ENCODE measurements at regions not wholly inside any gene's neighbourhood (a gene's known extent, or its start where the extent isn't known, plus 50 kb on each side); places are given as distances from the start of the nearest gene placed in this dataset.

DNA sequence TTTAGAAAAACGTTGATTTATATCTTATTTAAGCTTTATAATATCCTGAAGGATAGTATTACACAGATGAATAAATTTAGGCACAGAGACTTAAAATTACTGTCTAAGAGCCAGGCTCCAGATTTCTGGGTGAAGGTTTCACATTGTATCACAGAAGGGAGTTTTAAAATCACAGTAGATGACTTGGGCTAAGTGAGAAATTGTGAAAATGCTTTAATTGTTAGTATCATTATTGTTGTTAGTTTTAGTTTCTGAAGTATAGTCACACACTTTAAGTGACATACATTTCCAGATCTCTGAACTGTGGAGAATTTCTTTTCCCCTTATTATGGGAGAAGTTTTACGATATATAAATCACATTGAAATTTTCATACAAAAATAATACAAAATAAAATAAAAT is 83.5 kb downstream of the NDUFS5 start:
- no peak for DNase-seq

DNA sequence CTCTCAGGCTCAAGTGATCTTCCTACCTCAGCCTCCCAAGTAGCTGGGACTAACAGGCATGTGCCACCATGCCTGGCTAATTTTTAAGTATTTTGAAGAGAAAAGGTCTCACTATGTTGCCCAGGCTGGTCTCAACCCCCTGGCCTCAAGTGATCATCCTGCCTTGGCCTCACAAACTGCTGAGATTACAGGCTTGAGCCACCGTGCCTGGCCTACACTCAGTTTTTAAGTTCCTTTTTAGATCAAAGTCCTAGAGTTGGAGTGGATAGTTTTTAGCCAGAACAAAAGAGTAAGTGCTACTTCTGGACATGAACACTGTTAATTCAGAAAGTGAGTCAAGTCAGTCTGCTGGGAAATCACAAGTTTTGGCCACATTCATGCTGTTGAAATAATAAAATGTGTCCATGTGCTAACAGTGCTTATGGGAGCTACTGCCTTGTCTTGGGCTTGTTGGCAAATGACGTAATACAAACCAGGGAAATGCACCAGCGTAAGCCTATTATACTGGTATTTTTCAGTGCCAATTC is 84.2 kb downstream of the NDUFS5 start:
- DNase-seq = peak; percentile 88

DNA sequence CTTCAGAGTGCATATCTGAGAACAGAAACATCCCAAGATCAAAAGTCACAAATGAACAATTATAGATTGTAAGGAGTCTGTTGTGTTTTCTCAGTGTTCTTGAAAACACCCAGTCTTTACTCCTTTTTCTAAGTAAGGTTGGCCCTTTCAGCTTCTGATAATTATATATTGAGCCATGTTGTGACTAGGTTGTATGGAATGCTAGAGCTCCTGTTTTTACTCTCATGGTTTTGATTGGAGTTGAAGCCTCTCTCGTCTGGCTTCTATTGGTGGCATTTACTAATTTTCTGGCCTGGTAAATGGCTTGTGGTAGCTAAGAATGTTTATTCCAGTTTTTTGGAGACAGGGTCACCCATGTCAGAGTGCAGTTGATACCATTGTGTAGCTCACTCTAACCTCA is 84.7 kb downstream of the NDUFS5 start:
- no peak for DNase-seq

DNA sequence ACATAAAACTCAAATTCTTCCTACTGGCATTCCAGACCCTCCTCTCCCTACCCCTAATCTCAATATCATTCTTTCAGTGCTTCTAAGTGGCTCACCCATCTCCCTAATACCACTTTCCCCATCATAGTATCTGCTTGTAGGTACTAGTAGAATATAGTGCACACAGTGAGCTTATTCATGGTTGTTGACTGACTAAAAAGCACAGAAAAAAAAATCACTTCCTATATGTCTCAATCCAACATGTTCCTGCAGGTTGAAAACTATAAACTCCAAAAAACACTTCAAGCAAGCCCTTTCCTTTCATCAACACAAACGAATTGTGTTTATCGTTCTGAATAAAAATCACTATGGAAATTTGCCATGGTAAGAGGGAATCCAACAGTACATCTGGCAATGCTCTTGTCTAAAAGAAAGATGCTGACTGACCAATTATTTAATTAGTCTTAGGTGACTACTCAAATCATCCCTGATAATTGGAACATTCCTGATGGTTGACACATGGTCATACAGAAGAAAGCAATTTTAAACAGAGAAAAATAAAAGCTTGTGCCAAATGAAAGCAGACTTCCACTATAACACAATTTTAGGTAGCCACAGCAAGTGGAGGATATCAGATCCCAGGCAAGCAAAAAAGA is 87.1 kb downstream of the NDUFS5 start:
- no peak for DNase-seq

DNA sequence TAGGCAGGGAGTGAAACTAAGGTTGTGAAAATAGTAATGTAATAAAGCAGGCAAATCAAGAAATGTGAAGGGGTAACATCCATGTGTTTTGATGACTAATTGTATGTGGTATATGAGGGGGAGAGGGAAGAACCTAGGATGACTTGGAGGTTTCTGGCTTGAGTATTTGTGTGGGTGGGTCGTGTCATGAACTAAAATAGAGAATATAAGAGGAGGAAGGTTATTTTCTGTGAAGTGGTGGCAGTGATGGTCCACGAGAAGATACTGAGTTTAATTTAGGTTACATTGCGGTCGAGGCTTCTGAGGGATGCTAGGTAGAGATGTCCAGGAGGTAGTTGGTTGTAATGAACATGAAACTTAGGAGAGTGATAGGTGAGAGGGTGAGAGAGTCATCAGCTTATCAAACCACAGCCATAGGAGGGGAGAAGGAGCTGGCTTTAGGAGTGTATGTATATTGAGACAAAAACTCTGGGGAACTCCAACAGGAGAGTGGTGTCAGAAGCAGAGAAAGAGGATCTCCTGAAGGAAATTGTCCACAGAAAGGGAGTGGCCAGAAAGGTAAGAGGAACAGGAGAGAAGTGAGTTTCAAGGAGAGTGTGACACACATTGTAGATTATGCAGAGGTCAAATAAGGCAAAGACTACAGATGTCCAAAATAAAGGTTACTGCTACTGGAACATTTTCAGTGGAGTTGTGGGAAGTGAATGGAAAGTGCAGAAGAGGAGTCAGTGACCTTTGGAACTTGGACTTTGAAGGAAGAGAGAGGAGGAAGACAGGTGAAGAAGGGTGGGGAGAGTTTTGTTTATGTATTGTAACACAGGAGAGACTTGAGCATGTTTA is 89.0 kb upstream of the MACF1 start:
- DNase-seq = no peak

DNA sequence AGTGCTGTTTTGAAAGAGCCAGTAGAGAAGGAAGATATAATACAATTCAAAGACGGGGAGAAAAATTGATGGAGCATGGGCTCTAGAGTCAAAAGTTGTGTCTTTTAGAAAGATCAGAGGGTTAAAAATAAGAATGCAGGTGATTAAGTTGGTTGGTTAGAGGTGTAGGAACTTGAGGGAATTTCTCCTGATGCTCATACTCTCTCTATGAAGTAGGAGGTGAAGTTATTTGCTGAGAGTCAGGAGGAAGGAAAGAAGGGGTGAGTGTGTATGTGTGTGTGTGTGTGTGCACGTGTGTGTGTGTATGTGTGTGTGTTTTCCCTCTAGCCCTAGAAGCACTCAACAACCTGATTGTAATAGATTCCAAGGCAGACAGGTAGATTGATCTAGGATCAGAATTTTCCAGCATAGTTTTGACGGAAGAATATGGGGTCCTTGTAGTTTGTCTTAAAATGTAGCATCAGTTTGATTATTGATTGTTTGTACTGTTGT is 88.3 kb upstream of the MACF1 start:
- DNase-seq = no peak

DNA sequence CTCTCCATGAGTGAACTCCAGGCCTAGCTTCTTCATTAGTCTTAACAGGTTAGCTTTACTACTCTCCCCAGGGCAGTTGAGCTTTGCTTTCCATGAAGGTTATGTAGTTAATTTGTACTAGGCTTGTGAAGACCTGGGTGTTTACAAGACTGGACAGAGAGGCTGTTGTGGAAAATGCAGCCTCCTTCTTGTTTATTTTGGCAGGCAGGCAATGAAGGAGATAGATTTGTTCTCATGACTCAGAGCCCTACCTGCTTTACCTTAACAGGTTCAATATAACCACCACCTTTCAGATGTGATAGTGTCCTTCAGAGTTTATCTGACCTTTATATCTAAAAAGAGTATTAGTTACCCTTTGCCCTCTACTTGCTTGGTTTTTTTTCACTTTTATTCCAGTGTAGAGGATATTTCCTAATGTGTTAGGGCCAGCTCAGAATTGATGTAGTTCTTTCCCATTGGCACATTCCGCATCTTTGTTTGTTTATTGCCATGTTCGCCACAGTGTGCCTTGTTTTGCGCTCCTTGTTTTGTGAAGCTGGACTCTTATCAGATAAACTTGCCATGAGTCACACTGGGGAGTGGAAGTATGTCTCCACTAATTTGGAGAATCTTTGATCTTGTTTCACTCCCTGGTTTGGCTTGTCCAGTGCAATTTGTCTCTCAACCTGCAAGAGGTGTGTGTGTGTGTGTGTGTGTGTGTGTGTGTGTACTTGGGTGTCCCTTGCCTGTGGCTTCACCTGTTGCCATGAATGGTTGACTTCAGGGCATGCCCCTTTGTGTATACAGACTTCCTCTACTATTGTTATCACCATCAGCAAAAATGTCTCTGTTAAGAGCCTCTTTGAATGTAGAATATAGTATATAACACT is 87.4 kb upstream of the MACF1 start:
- peak; percentile 96 for DNase-seq

DNA sequence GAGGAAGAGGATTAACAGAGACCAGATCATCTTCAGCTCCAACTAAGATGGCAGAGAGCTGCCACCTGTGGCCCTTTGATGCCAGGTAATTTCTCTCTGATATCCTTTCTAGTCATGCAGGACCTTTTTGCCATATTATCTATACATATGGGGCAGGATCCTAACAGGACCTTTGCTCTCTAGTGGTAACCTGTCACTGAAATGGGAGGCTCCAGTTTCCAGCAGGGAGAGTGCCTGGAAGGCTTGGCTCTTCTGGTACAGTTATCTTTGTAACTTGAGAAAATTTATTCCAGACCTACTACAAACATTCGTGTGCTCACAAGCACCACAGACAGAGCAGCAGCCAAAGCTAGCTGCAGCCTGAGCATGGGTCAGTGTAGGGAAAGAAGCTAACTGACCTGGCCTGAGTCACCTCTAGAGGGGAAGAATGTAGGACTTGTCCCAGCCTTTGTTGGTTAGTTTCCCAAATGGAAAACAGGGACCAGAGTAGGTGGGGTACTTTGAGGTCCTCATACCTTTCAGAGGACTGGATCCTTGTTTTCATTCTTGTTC is 86.5 kb upstream of the MACF1 start:
- peak; percentile 80 for DNase-seq

DNA sequence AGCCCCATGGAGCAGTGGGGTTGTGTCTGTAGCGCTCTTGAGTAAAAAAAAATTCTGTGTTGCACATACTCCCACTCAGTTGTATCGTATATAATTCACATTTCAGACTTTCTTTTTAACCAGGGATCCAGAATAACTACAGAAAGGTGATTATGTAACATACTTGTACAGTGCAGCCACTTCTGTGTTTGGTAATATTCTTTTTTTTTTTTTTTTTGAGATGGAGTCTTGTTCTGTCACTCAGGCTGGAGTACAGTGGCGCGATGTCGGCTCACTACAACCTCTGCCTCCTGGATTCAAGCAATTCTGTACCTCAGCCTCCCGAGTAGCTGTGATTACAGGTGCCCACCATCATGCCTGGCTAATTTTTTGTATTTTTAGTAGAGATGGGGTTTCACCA is 82.4 kb upstream of the MACF1 start:
- DNase-seq = no peak

DNA sequence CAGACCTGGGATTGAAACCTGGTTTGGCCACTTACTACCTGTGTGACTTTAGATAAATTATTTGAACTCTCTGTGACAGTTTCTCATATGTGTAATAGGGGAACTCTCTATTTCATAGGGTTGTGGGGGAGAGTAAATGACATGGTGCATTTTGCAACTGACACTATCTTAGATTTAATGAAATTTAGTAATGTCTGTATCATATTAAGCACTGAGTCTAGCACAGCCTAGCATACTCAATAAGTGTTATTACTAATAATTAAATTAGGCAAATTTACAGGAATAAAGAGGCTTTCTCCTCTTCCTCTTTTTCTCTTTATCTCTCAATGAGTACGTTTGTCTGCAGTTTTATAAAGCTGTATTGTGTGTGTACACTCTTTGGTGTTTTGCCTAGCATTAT is 80.2 kb upstream of the MACF1 start:
- no peak for DNase-seq

DNA sequence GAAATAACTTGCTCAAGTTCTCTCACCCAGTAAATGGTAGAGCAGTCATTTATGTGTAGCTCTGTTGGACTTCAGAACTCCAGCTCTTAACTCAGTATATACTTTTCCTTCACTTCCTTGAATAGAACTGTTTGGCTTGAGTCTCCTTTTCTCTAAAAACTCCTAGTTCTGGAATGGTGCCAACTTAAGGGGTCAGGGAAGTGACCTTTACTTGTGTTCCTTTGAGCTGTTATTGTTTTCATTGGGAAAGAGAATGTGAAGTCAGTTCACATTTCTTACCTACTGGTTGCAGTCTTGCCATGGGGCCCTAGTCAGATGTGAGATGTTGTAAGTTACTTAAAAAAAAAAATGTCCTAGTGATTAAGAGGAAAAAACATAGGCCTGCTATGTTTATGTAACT is 77.0 kb upstream of the MACF1 start:
- DNase-seq = peak; percentile 67

DNA sequence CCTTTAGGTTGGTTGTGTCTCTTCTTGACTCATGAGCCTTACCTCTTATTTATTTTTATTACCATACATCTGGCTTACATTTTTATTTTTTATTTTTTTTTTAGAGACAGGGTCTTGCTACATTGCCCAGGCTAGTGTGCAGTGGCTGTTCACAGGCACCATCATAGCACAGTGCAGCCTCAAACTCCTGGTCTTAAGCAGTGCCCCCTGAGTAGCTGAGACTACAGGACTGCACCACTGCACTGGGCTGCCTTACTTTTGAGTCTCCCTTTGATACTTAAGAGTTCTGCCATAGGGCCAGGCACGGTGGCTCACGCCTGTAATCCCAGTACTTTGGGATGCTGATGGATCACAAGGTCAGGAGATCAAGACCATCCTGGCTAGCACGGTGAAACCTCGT is 76.4 kb upstream of the MACF1 start:
- no peak for DNase-seq

DNA sequence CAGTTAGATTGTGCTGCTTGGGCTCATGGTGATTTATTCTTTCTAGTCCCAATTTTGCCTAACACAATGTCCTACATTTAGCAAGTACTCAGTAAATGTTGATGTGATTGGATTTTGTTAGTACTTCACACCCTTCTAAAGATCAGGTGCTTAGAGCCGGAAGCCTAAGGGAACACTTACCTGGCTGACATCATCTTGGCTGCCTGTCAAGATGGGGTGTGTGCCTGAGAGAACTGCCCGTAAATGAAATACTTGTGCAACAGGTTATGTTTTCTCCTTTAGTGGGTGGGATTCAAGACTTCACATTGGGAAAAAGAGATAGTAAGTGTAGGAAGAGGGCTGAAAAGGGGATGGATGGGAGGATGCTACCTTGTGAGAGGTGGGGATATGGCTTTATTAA is 75.5 kb upstream of the MACF1 start:
- DNase-seq = peak; percentile 100

DNA sequence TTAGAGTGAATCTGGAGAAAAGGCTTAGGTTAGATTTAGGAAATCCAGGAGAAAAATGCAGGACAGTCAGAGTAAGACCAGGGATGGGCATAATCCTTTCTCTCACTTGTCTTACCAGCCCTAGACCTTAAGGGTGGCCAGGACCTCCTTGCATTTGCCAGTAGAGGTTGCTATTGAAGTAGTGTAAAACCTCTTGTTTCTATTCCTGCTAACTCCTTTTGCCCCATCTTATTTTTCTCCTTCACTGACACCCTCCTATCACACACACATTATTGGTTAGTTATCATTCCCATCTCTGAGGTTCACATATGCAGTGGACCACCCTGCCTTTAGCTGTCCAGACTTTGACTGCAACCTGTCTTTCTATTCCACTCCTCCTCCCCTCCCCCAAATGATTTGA is 75.0 kb upstream of the MACF1 start:
- peak; percentile 96 for DNase-seq

DNA sequence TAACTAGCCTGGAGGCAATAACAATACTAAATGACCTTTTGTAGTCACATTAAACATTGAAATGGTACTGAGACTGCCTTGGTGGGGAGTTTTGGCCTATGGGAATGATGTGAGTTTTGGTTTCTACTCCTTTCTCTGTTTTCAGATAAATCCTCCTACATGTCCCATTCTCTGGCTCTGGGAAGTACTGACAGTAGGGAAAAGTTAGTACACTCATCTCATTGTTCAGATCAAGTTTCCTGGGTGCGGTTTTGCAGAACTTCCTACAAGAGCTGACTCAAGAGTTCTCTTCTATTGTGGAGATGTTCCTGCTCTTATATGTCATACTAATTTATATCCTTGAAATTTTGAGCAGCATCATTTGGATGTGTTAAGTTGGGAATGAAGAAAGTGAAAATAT is 74.2 kb upstream of the MACF1 start:
- no peak for DNase-seq

DNA sequence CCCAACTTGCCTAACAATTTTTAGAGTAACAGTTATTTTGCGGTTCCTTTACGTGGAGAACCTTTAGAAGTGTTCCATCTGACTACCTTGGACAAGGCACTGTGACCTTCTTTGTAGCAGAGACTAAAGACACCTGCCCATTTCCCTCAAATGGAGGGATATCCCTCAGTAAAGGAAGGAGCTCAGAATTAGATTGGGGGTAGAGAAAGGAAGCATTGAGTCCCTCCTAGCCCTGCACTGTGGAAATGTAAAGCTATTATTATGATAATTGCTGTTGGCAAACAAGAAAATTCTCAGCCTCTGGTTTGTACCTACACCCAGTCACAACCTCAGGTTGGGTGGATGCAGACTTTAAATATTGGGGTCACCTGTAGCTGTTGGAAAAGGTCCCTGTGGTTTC is 72.6 kb upstream of the MACF1 start:
- no peak for DNase-seq

DNA sequence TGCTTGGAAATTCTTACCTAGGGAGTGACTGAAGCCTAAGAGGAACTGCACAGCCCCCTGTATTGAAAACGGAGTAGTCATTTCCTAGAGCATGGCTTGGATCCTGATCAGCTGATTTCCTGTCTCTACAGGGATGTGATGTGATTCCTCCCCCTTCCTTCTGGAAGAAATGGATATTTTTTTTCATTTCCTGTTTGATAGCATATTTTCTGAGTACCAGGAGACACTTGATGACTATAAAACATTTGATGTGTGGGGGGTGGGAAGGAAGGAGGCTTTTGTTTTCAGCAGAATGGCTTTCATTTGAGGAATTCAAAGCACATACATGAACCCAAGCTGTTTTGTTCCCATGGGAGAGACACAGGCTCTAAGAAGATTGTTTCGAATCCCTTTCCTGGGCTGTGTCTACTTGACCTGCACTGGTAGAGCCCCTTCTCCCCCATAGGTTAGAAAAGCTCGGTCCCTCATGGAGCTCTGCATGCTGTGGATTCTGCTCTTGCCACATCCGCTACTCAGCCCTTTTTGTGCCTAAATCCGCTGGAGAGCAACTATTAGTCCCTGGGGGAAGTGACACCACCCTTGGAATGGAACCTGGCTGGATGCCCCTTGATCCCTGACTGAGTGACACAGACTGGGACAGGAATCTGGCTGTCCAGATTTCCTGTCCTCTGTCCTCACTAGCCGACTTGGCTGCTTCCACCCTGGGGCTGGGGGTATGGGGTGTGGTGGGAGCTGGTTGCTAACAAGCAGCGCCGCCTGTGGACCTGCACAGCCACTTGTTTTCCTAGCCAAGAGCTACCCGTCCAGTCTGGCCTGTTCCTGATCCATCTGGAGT is 71.8 kb upstream of the MACF1 start:
- DNase-seq = peak; percentile 100

DNA sequence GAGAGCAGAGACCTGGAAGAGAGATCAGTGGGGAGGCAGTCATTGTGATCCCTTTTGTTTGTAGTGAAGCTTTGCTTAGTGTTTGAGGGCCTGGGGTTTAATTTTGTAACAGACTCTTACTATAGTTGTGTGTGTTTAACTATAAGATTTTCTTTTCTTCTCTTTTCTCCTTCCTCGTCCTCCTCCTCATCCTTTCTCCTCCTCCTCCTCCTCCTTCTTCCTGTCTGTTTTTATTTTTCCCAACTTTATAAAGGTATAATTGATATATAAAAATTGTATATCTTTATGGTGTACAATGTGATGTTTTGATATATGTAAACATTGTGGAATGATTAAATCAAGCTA is 71.2 kb upstream of the MACF1 start:
- DNase-seq = no peak

DNA sequence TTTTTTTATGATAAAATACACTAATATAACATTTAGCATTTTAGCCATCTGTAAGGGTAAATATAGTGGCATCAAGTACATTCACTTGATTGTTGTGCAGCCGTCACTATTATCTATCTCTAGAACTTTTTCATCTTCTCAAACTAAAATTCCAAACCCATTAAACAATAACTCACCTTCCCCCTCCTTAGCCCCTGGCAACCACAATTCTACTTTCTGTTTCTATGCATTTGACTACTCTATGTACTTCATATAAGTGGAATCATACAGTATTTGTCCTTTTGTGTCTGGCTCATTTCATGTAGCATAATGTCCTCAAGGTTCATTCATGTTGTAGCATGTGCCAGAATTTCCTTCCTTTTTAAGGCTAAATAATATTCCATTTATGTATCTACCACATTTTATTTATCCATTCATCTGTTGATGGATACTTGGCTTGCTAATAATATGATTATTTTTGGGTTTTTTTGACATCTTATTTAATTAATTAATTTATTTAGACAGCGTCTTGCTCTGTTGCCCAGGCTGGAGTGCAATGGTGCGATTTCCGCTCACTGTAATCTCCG is 69.6 kb upstream of the MACF1 start:
- no peak for DNase-seq

DNA sequence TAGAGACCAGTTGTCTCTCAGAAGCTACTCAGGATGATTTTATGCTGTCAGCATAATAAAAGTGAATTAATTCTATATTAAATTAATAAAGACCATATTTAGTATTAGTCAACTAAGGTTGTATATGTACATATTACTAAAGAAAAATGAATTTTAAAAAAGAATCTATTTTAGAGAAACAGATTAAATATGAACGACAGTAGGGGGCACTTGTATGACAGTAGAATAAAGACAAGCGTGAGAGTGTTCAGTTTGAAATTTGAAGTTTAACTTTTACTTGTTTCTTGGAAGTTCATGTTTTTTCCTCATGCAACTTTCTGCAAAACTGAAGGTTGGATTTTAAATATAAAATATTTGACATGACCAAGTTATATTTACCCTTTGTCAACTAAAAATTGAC is 67.9 kb upstream of the MACF1 start:
- DNase-seq = no peak

DNA sequence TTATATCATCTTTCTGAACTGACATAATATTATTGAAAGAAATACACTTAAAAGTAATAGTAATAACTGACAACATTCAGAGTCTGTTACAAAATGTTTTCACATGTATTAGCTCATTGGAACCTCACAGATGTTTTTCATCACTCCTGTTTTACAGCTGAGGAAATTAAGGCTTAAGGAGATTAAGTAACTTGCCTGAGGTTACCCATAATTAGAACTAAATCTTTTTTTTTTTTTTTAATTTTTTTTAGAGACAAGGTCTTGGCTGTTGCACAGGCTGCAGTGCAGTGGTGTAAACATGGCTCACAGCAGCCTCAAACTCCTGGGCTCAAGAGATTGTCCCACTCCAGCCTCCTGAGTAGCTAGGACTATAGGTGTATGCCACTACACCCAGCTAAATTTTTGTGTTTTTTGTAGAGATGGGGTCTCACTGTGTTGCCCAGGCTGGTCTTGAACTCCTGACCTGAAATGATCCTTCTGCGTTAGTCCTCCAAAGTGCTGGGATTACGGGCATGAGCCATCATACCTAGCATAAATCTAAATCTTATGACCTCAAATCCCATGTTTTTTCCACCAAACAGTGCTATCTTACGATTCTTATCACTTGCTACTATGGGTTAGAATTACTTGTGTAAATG is 64.7 kb upstream of the MACF1 start:
- no peak for DNase-seq
